Ishikawa (cell line): ENCODE measurements at regions not wholly inside any gene's neighbourhood (a gene's known extent, or its start where the extent isn't known, plus 50 kb on each side); places are given as distances from the start of the nearest gene placed in this dataset.

ENCODE experiments used
- FOXM1 ChIP-seq: IDR thresholded peaks from 2 replicates; pipeline ENCODE4 v1.6.1; 2012; ENCODE audit warnings: low read depth, borderline replicate concordance
- MAX ChIP-seq: IDR thresholded peaks from 2 replicates; pipeline ENCODE4 v1.6.1; 2012
- TAF1 ChIP-seq: IDR thresholded peaks from 2 replicates; pipeline ENCODE4 v1.6.1; 2012; ENCODE audit warnings: low read depth, mild to moderate bottlenecking
- YY1 ChIP-seq: IDR thresholded peaks from 2 replicates; pipeline ENCODE4 v1.6.1; 2012; ENCODE audit warnings: low read depth
- ZBTB7A ChIP-seq: IDR thresholded peaks from 2 replicates; pipeline ENCODE4 v1.6.1; 2012; ENCODE audit warnings: low read depth

GRCh38 chr4:162265802-162266201 is 102.0 kb upstream of the FSTL5 start:
- TF ChIP-seq MAX, result no peak
- no peak for TF ChIP-seq TAF1
- TF ChIP-seq YY1, result no peak
- TF ChIP-seq FOXM1, result no peak
- TF ChIP-seq ZBTB7A, result no peak
